Liver (tissue), 8 donors: ENCODE measurements at regions not wholly inside any gene's neighbourhood (a gene's known extent, or its start where the extent isn't known, plus 50 kb on each side); places are given as distances from the start of the nearest gene placed in this dataset.

Experiments
- DNase-seq: peaks from one replicate; pipeline ENCODE4 v3.0.0-alpha.2; 2017; ENCODE audit warnings: low spot score
- H3K27ac ChIP-seq, 2 donors: one replicate each; pipeline ENCODE4 v1.7.0; 2013; ENCODE audit warnings: inconsistent platforms in 2 of 2, low read length in 2 of 2, control low read depth in 1 of 2, low read depth in 1 of 2, mild to moderate bottlenecking in 1 of 2
- H3K27me3 ChIP-seq, 4 donors: one replicate each; pipeline versions ENCODE4 v1.6.1 to v1.7.0; 2013; ENCODE audit warnings: low read length in 3 of 4, inconsistent platforms in 1 of 4, mild to moderate bottlenecking in 1 of 4, moderate library complexity in 1 of 4; ENCODE audit not compliant: control insufficient read depth in 4 of 4, insufficient read depth in 4 of 4
- H3K36me3 ChIP-seq, 4 donors: one replicate each; pipeline versions ENCODE4 v1.6.1 to v1.7.0; 2013; ENCODE audit warnings: low read length in 3 of 4, mild to moderate bottlenecking in 3 of 4, low read depth in 1 of 4, moderate library complexity in 1 of 4; ENCODE audit not compliant: control insufficient read depth in 4 of 4, insufficient read depth in 3 of 4
- H3K4me1 ChIP-seq, 4 donors: one replicate each; pipeline versions ENCODE4 v1.6.1 to v1.7.0; 2013; ENCODE audit warnings: low read length in 3 of 4, mild to moderate bottlenecking in 3 of 4, moderate library complexity in 1 of 4; ENCODE audit not compliant: control insufficient read depth in 4 of 4, insufficient read depth in 4 of 4
- H3K4me3 ChIP-seq, 3 donors: one replicate each; pipeline versions ENCODE4 v1.6.1 to v1.7.0; 2013; ENCODE audit warnings: low read length in 3 of 3, control low read depth in 1 of 3, low read depth in 1 of 3, mild to moderate bottlenecking in 1 of 3
- H3K9ac ChIP-seq, 2 donors: one replicate each; pipeline ENCODE4 v1.7.0; 2013; ENCODE audit warnings: low read length in 2 of 2, mild to moderate bottlenecking in 2 of 2, moderate library complexity in 2 of 2, control low read depth in 1 of 2, low read depth in 1 of 2
- H3K9me3 ChIP-seq, 4 donors: one replicate each; pipeline versions ENCODE4 v1.6.1 to v1.7.0; 2013; ENCODE audit warnings: low read length in 3 of 4; ENCODE audit not compliant: control insufficient read depth in 4 of 4
- ATF3 ChIP-seq: IDR thresholded peaks from 2 replicates; pipeline ENCODE4 v1.6.1; 2016; ENCODE audit warnings: antibody characterized with exemption
- CTCF ChIP-seq: fragments of 150-350 bp; IDR thresholded peaks from 2 replicates; pipeline ENCODE4 v1.5.1; 2017; ENCODE audit warnings: improper control_type of control experiment, low read depth, low read length; ENCODE audit not compliant: missing input control
- EGR1 ChIP-seq, 2 donors: IDR thresholded peaks; 2 replicates each; pipeline ENCODE4 v1.6.1; 2016 to 2018; ENCODE audit warnings: antibody characterized with exemption in 2 of 2, low read depth in 2 of 2
- FOXA1 ChIP-seq: IDR thresholded peaks from 2 replicates; pipeline ENCODE4 v1.6.1; 2016; ENCODE audit warnings: antibody characterized with exemption
- FOXA2 ChIP-seq: IDR thresholded peaks from 2 replicates; pipeline ENCODE4 v1.6.1; 2016; ENCODE audit warnings: antibody characterized with exemption
- GABPA ChIP-seq, 2 donors: IDR thresholded peaks in 1 of 2; conservative IDR thresholded peaks in 1 of 2; 2 replicates each; pipeline ENCODE4 v1.6.1; 2016; ENCODE audit warnings: antibody characterized with exemption in 2 of 2, mild to moderate bottlenecking in 1 of 2, moderate library complexity in 1 of 2
- HNF4G ChIP-seq: IDR thresholded peaks from 2 replicates; pipeline ENCODE4 v1.6.1; 2016; ENCODE audit warnings: antibody characterized with exemption
- JUND ChIP-seq, 2 donors: IDR thresholded peaks; 2 replicates each; pipeline ENCODE4 v1.6.1; 2016; ENCODE audit warnings: antibody characterized with exemption in 2 of 2
- MAX ChIP-seq: IDR thresholded peaks from 2 replicates; pipeline ENCODE4 v1.6.1; 2016; ENCODE audit warnings: antibody characterized with exemption
- NR2F2 ChIP-seq: IDR thresholded peaks from 2 replicates; pipeline ENCODE4 v1.6.1; 2016; ENCODE audit warnings: antibody characterized with exemption
- RAD21 ChIP-seq, 2 donors: IDR thresholded peaks; 2 replicates each; pipeline ENCODE4 v1.6.1; 2016; ENCODE audit warnings: antibody characterized with exemption in 2 of 2, mild to moderate bottlenecking in 2 of 2
- REST ChIP-seq: IDR thresholded peaks from 2 replicates; pipeline ENCODE4 v1.6.1; 2016; ENCODE audit warnings: antibody characterized with exemption, mild to moderate bottlenecking
- RXRA ChIP-seq, 2 donors: IDR thresholded peaks; 2 replicates each; pipeline ENCODE4 v1.6.1; 2017 to 2018; ENCODE audit warnings: antibody characterized with exemption in 2 of 2, mild to moderate bottlenecking in 1 of 2
- SP1 ChIP-seq: IDR thresholded peaks from 2 replicates; pipeline ENCODE4 v1.6.1; 2018; ENCODE audit warnings: antibody characterized with exemption, mild to moderate bottlenecking
- TAF1 ChIP-seq: conservative IDR thresholded peaks from 2 replicates; pipeline ENCODE4 v1.6.1; 2016; ENCODE audit warnings: antibody characterized with exemption, mild to moderate bottlenecking
- YY1 ChIP-seq: IDR thresholded peaks from 2 replicates; pipeline ENCODE4 v1.6.1; 2016; ENCODE audit warnings: antibody characterized with exemption, mild to moderate bottlenecking
- ZBTB33 ChIP-seq: IDR thresholded peaks from 2 replicates; pipeline ENCODE4 v1.6.1; 2016; ENCODE audit warnings: antibody characterized with exemption
- WGBS: extraction: QIAGEN DNeasy Blood & Tissue Kit; methylation state at CpG from one replicate; pipeline ENCODE4 v1.1.7; 2013; 5-methylcytosine and 5-hydroxymethylcytosine counted together
- donor health status: healthy.
- donor health status: healthy.
- donor health status: healthy.
- donor health status: healthy.
- donor health status: healthy.

GRCh38 chr2:195055996-195056395 is 601.0 kb upstream of the SLC39A10 start:
- no peaks in the 10 kb centered on the region for H3K4me1 ChIP-seq
- H3K9ac ChIP-seq, result no peak overlapping the region
- WGBS, result 74% methylated on average over 2 of the region's 2 CpGs
- no peaks in the 10 kb centered on the region for H3K9me3 ChIP-seq
- no peaks in the 10 kb centered on the region for H3K27me3 ChIP-seq
- DNase-seq, result no peak
- H3K27ac ChIP-seq, result no peak overlapping the region
- H3K36me3 ChIP-seq, result no peaks in the 10 kb centered on the region
- no peak for TF ChIP-seq NR2F2
- no peak for TF ChIP-seq TAF1
- no peak for TF ChIP-seq RXRA (IDR thresholded peaks at IDR 0.05)
- no peak for TF ChIP-seq CTCF
- no peak for TF ChIP-seq EGR1 (IDR thresholded peaks at IDR 0.05; ENCODE audit: low read depth in 2 of 2)
- TF ChIP-seq ZBTB33, result no peak
- TF ChIP-seq YY1, result no peak
- TF ChIP-seq JUND (IDR thresholded peaks at IDR 0.05), result no peak
- no peak for TF ChIP-seq REST
- no peak for TF ChIP-seq RAD21 (IDR thresholded peaks at IDR 0.05)
- no peak for TF ChIP-seq SP1
- TF ChIP-seq FOXA2, result no peak
- TF ChIP-seq GABPA (IDR thresholded peaks at IDR 0.05 in 1 of 2, conservative IDR thresholded peaks at IDR 0.05 in 1 of 2), result no peak
- no peak for TF ChIP-seq HNF4G
- no peak for TF ChIP-seq MAX
- no peak overlapping the region for H3K4me3 ChIP-seq

- DNase-seq, result no peak
- no peak overlapping the region for H3K4me3 ChIP-seq
- H3K36me3 ChIP-seq, result no peaks in the 10 kb centered on the region
- TF ChIP-seq YY1 (no peak), FOXA1 (no peak), SP1 (no peak), RAD21 (IDR thresholded peaks at IDR 0.05) (no peak), CTCF (no peak), GABPA (IDR thresholded peaks at IDR 0.05 in 1 of 2, conservative IDR thresholded peaks at IDR 0.05 in 1 of 2) (no peak), NR2F2 (no peak), RXRA (IDR thresholded peaks at IDR 0.05) (no peak), MAX (no peak), ATF3 (no peak), TAF1 (no peak), FOXA2 (no peak), HNF4G (no peak)
- no peaks in the 10 kb centered on the region for H3K4me1 ChIP-seq
- H3K27ac ChIP-seq, result no peak overlapping the region
- H3K9me3 ChIP-seq, result no peaks in the 10 kb centered on the region
- H3K9ac ChIP-seq, result no peak overlapping the region
- peaks cover 0 to 2% (median 0%) of the 10 kb centered on the region in 4 donors for H3K27me3 ChIP-seq
Measured at GRCh38 chr2:195051401-195051800, 605.6 kb upstream of the SLC39A10 start.
